ENCODE measurements at regions not wholly inside any gene's neighbourhood (a gene's known extent, or its start where the extent isn't known, plus 50 kb on each side); places are given as distances from the start of the nearest gene placed in this dataset.
"Not testable (repeated sequence)": the region's sequence is repeated elsewhere in the genome, so short reads cannot be mapped to it uniquely, and the experiment has no call there.

- DNase-seq: no peak
These were observed 203.5 kb downstream of the DMRTA1 start for GRCh38 chr9:22650145-22650544.

GRCh38 chr9:22650946-22651345 lies 204.3 kb downstream of the DMRTA1 start:
- DNase-seq: no peak

GRCh38 chr9:22654833-22655232 lies 208.2 kb downstream of the DMRTA1 start:
- no peak for DNase-seq

GRCh38 chr9:22657713-22658112 lies 211.1 kb downstream of the DMRTA1 start:
- DNase-seq: no peak

GRCh38 chr9:22658484-22658883 lies 211.9 kb downstream of the DMRTA1 start:
- not testable (repeated sequence) for DNase-seq

- DNase-seq: no peak
These were observed 235.9 kb downstream of the DMRTA1 start for GRCh38 chr9:22682536-22682935.

- DNase-seq: no peak
These were observed 236.5 kb downstream of the DMRTA1 start for GRCh38 chr9:22682961-22683699.

GRCh38 chr9:22683700-22684075 lies 237.1 kb downstream of the DMRTA1 start:
- DNase-seq: no peak

GRCh38 chr9:22693156-22693555 lies 246.5 kb downstream of the DMRTA1 start:
- no peak for DNase-seq

GRCh38 chr9:22700171-22700570 lies 253.5 kb downstream of the DMRTA1 start:
- DNase-seq: no peak

- DNase-seq: no peak
These were observed 272.0 kb downstream of the DMRTA1 start for GRCh38 chr9:22718653-22719052.

GRCh38 chr9:22722492-22722891 lies 275.9 kb downstream of the DMRTA1 start:
- DNase-seq: no peak

GRCh38 chr9:22731786-22732185 lies 285.2 kb downstream of the DMRTA1 start:
- no peak for DNase-seq

- DNase-seq: no peak
These were observed 293.1 kb downstream of the DMRTA1 start for GRCh38 chr9:22739712-22740111.

- no peak for DNase-seq
These were observed 294.2 kb downstream of the DMRTA1 start for GRCh38 chr9:22740781-22741180.

- DNase-seq: no peak
These were observed 295.8 kb downstream of the DMRTA1 start for GRCh38 chr9:22742401-22742800.

- DNase-seq: no peak
These were observed 327.0 kb downstream of the DMRTA1 start for GRCh38 chr9:22773501-22774220.

GRCh38 chr9:22790329-22790728 lies 343.7 kb downstream of the DMRTA1 start:
- no peak for DNase-seq

- DNase-seq: no peak
These were observed 362.3 kb downstream of the DMRTA1 start for GRCh38 chr9:22808876-22809275.

GRCh38 chr9:22809371-22809770 lies 362.7 kb downstream of the DMRTA1 start:
- no peak for DNase-seq

GRCh38 chr9:22813529-22813928 lies 366.9 kb downstream of the DMRTA1 start:
- peak; percentile 4 to 7 for DNase-seq

GRCh38 chr9:22815246-22815645 lies 368.6 kb downstream of the DMRTA1 start:
- DNase-seq: no peak

- DNase-seq: no peak
These were observed 370.6 kb downstream of the DMRTA1 start for GRCh38 chr9:22817181-22817580.

- no peak for DNase-seq
These were observed 382.6 kb downstream of the DMRTA1 start for GRCh38 chr9:22829236-22829635.
